ENCODE measurements at regions not wholly inside any gene's neighbourhood (a gene's known extent, or its start where the extent isn't known, plus 50 kb on each side); places are given as distances from the start of the nearest gene placed in this dataset.

DNA sequence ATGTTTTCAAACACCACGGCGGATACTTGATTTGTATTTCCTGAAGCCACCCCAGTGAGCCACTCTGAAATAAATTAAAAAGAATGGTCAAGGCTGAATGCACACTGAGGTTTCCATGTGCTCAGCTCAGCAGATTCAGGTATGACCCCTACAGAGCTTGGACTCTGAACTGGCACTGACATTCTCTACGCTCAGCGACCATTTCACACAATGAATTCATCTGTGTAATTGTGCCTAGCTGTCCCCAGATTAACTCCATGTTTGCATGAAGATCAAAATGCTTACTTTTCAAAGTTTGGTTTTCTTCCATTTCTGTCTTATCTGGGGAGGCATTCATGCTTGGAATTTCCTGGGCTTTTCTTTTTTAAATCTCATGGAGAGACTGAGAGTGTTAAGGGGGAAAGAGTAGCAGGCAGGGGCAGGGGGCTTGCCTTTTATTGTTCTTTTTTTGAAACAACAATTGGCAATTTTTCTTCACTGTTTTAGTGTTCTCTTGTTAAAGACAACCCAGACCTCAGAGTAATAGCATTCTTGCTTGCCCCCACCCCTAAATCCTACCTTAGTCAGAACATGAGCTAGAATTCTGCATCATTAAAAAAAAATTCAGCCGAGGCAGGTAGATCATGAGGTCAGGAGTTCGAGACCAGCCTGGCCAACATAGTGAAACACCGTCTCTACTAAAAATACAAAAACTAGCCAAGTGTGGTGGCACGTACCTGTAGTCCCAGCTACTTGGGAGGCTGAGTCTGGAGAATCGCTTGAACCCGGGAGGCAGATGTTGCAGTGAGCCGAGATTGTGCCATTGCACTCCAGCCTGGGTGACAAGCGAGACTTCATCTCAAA is 85.5 kb upstream of the HNF1B start:
- TF ChIP-seq GLI4 (tag by site-specific recombination; IDR thresholded peaks at IDR 0.05) = no peak
- TF ChIP-seq ZBTB17 (tag by site-specific recombination; IDR thresholded peaks at IDR 0.05) = no peak
- no peak for TF ChIP-seq CTCF (tag by site-specific recombination; IDR thresholded peaks at IDR 0.05)
- TF ChIP-seq ZNF302 (tag by site-specific recombination; IDR thresholded peaks at IDR 0.05; ENCODE audit: low read depth) = no peak
- TF ChIP-seq ZBTB49 (tag by site-specific recombination; IDR thresholded peaks at IDR 0.05; ENCODE audit: low read depth) = no peak
- TF ChIP-seq ZNF510 (tag by site-specific recombination; IDR thresholded peaks at IDR 0.05; ENCODE audit: insufficient replicate concordance) = no peak
- TF ChIP-seq REPIN1 (tag by site-specific recombination; IDR thresholded peaks at IDR 0.05; ENCODE audit: low read depth) = no peak
- TF ChIP-seq REST (tag by site-specific recombination; IDR thresholded peaks at IDR 0.05) = no peak
